H9 (cell line): ENCODE measurements at regions not wholly inside any gene's neighbourhood (a gene's known extent, or its start where the extent isn't known, plus 50 kb on each side); places are given as distances from the start of the nearest gene placed in this dataset.

Experiments used
- DNase-seq: peaks from one replicate; pipeline ENCODE4 v3.0.0-alpha.2; 2017
- H2AFZ ChIP-seq: one replicate; pipeline ENCODE4 v1.6.1; 2013; ENCODE audit warnings: mild to moderate bottlenecking, low read length, control low read depth, moderate library complexity
- H2AK5ac ChIP-seq: 2 replicates; pipeline ENCODE4 v1.6.1; 2013; ENCODE audit warnings: low read length, control low read depth, mixed read lengths; ENCODE audit not compliant: insufficient read length
- H2BK120ac ChIP-seq: one replicate; pipeline ENCODE4 v1.6.1; 2013; ENCODE audit warnings: low read depth, mild to moderate bottlenecking, low read length, control low read depth, inconsistent platforms; ENCODE audit not compliant: poor library complexity, severe bottlenecking
- H2BK12ac ChIP-seq: 2 replicates; pipeline ENCODE4 v1.6.1; 2013; ENCODE audit warnings: low read length, control low read depth, mixed read lengths, low read depth; ENCODE audit not compliant: insufficient read length
- H2BK15ac ChIP-seq: 2 replicates; pipeline ENCODE4 v1.6.1; 2013; ENCODE audit warnings: low read depth, low read length, control low read depth
- H2BK20ac ChIP-seq: one replicate; pipeline ENCODE4 v1.6.1; 2013; ENCODE audit warnings: low read depth, mild to moderate bottlenecking, low read length, control low read depth, inconsistent platforms; ENCODE audit not compliant: poor library complexity, severe bottlenecking
- H2BK5ac ChIP-seq: 2 replicates; pipeline ENCODE4 v1.6.1; 2013; ENCODE audit warnings: low read length, control low read depth, mixed read lengths; ENCODE audit not compliant: insufficient read length
- H3K14ac ChIP-seq: 2 replicates; pipeline ENCODE4 v1.6.1; 2013; ENCODE audit warnings: low read length, control low read depth; ENCODE audit not compliant: insufficient read depth
- H3K18ac ChIP-seq: 2 replicates; pipeline ENCODE4 v1.6.1; 2013; ENCODE audit warnings: low read depth, mild to moderate bottlenecking, mixed read lengths, low read length, control low read depth; ENCODE audit not compliant: insufficient read length
- H3K23ac ChIP-seq: 2 replicates; pipeline ENCODE4 v1.6.1; 2013; ENCODE audit warnings: low read length, control low read depth, mixed read lengths, low read depth; ENCODE audit not compliant: insufficient read length
- H3K23me2 ChIP-seq: 2 replicates; pipeline ENCODE4 v1.6.1; 2013; ENCODE audit warnings: low read depth, mild to moderate bottlenecking, mixed read lengths, low read length, control low read depth; ENCODE audit not compliant: insufficient read length, poor library complexity, severe bottlenecking
- H3K27ac ChIP-seq: 2 replicates; pipeline ENCODE4 v1.5.1; 2013; ENCODE audit warnings: low read length, control low read depth, mixed read lengths, low read depth; ENCODE audit not compliant: insufficient read length
- H3K27me3 ChIP-seq: 2 replicates; pipeline ENCODE4 v1.6.1; 2013; ENCODE audit warnings: low read length, control low read depth, inconsistent platforms; ENCODE audit not compliant: insufficient read depth
- H3K4ac ChIP-seq: 2 replicates; pipeline ENCODE4 v1.6.1; 2013; ENCODE audit warnings: low read depth, mild to moderate bottlenecking, control low read depth, inconsistent platforms, low read length, moderate library complexity
- H3K4me1 ChIP-seq: 2 replicates; pipeline ENCODE4 v1.6.1; 2013; ENCODE audit warnings: low read length, control low read depth, inconsistent platforms; ENCODE audit not compliant: insufficient read depth
- H3K4me2 ChIP-seq: 2 replicates; pipeline ENCODE4 v1.6.1; 2013; ENCODE audit warnings: low read length, control low read depth, mixed read lengths; ENCODE audit not compliant: insufficient read length, insufficient read depth
- H3K56ac ChIP-seq: 2 replicates; pipeline ENCODE4 v1.6.1; 2013; ENCODE audit warnings: low read depth, mild to moderate bottlenecking, mixed read lengths, low read length, control low read depth; ENCODE audit not compliant: insufficient read length
- H3K79me1 ChIP-seq: 2 replicates; pipeline ENCODE4 v1.6.1; 2013; ENCODE audit warnings: low read depth, mild to moderate bottlenecking, moderate library complexity, low read length, control low read depth, inconsistent platforms; ENCODE audit not compliant: insufficient read depth, poor library complexity, severe bottlenecking
- H3K79me2 ChIP-seq: 2 replicates; pipeline ENCODE4 v1.6.1; 2013; ENCODE audit warnings: low read length, control low read depth, inconsistent platforms; ENCODE audit not compliant: insufficient read depth
- H3K9ac ChIP-seq: 2 replicates; pipeline ENCODE4 v1.6.1; 2013; ENCODE audit warnings: low read length, control low read depth, mixed read lengths; ENCODE audit not compliant: insufficient read length; ENCODE audit errors: extremely low read depth
- H3K9me3 ChIP-seq: one replicate; pipeline ENCODE4 v1.6.1; 2013; ENCODE audit warnings: low read depth, low read length, inconsistent platforms; ENCODE audit not compliant: control insufficient read depth
- H3T11ph ChIP-seq: one replicate; pipeline ENCODE4 v1.6.1; 2013; ENCODE audit warnings: mild to moderate bottlenecking, low read length, control low read depth, inconsistent platforms
- H4K20me1 ChIP-seq: one replicate; pipeline ENCODE4 v1.6.1; 2013; ENCODE audit not compliant: control insufficient read depth, insufficient read length, insufficient read depth
- H4K5ac ChIP-seq: 2 replicates; pipeline ENCODE4 v1.6.1; 2013; ENCODE audit warnings: low read depth, mild to moderate bottlenecking, mixed read lengths, low read length, control low read depth; ENCODE audit not compliant: insufficient read length
- H4K8ac ChIP-seq: replicated peaks from 2 replicates; pipeline ENCODE4 v1.6.1; 2013; ENCODE audit warnings: low read length, control low read depth, mixed read lengths, low read depth; ENCODE audit not compliant: insufficient read length
- H4K91ac ChIP-seq: 2 replicates; pipeline ENCODE4 v1.6.1; 2013; ENCODE audit warnings: low read depth, mild to moderate bottlenecking, moderate library complexity, mixed read lengths, low read length, control low read depth; ENCODE audit not compliant: insufficient read length
- H3K27ac Mint-ChIP-seq, 3 experiments: 2 replicates in 2 of 3; 3 replicates in 1 of 3; pipeline ENCODE4 v1.8.0; 2020 to 2021; ENCODE audit warnings: mixed read lengths in 3 of 3, mild to moderate bottlenecking in 1 of 3, moderate library complexity in 1 of 3
- H3K27me3 Mint-ChIP-seq: 2 replicates; pipeline ENCODE4 v1.8.0; 2021; ENCODE audit warnings: low read depth, mild to moderate bottlenecking, moderate library complexity, mixed read lengths
- H3K36me3 Mint-ChIP-seq, 3 experiments: 2 replicates in 2 of 3; 3 replicates in 1 of 3; pipeline ENCODE4 v1.8.0; 2020 to 2021; ENCODE audit warnings: low read depth in 3 of 3, mixed read lengths in 3 of 3; ENCODE audit not compliant: insufficient read depth in 1 of 3
- H3K4me1 Mint-ChIP-seq, 2 experiments: 2 replicates each; pipeline ENCODE4 v1.8.0; 2020; ENCODE audit warnings: mixed read lengths in 2 of 2
- H3K4me3 Mint-ChIP-seq, 2 experiments: 2 replicates in 1 of 2; 3 replicates in 1 of 2; pipeline ENCODE4 v1.8.0; 2020 to 2021; ENCODE audit warnings: mild to moderate bottlenecking in 2 of 2, mixed read lengths in 2 of 2, moderate library complexity in 1 of 2
- H3K9me3 Mint-ChIP-seq, 2 experiments: 2 replicates in 1 of 2; 3 replicates in 1 of 2; pipeline ENCODE4 v1.8.0; 2020; ENCODE audit warnings: mild to moderate bottlenecking in 2 of 2, mixed read lengths in 2 of 2, moderate library complexity in 1 of 2
- CTCF ChIP-seq: fragments of 200-600 bp; sonication (generic); conservative IDR thresholded peaks from 3 replicates; pipeline ENCODE4 v1.8.0; 2021; ENCODE audit warnings: antibody characterized with exemption, mild to moderate bottlenecking
- WGBS: extraction: QIAGEN DNeasy Blood & Tissue Kit; methylation state at CpG from one replicate; pipeline ENCODE4 v1.1.7; 2013; ENCODE audit warnings: missing lambda C conversion rate, low lambda C conversion rate, mixed read lengths; ENCODE audit not compliant: insufficient read length; ENCODE audit errors: extremely low coverage; 5-methylcytosine and 5-hydroxymethylcytosine counted together

- no peak overlapping the region for H3K18ac ChIP-seq
- no peak overlapping the region for H4K5ac ChIP-seq
- H3K27ac Mint-ChIP-seq: no peak overlapping the region
- H3K9me3 Mint-ChIP-seq: peaks cover 6 to 11% of the 10 kb centered on the region in 2 experiments; a peak in 3 of 5 replicates
- H3K9me3 ChIP-seq: no peaks in the 10 kb centered on the region
- H2AK5ac ChIP-seq: no peak overlapping the region
- H3K23ac ChIP-seq: no peak overlapping the region
- no peaks in the 10 kb centered on the region for H3K23me2 ChIP-seq
- peaks cover 0 to 4% (median 2%) of the 10 kb centered on the region in 3 experiments; a peak in 3 of 7 replicates for H3K36me3 Mint-ChIP-seq
- H4K20me1 ChIP-seq: no peaks in the 10 kb centered on the region
- no peaks in the 10 kb centered on the region for H3K79me1 ChIP-seq
- WGBS: no CpG with 5 or more reads among the region's 1 CpG
- no peaks in the 10 kb centered on the region for H3K4me1 ChIP-seq
- no peak overlapping the region for H3K9ac ChIP-seq
- no peak overlapping the region for H2AFZ ChIP-seq
- H2BK20ac ChIP-seq: no peak overlapping the region
- no peak overlapping the region for H3T11ph ChIP-seq
- H2BK12ac ChIP-seq: no peak overlapping the region
- DNase-seq: no peak
- no peak overlapping the region for H3K14ac ChIP-seq
- no peak for TF ChIP-seq CTCF
- no peak overlapping the region for H3K27ac ChIP-seq
- no peak overlapping the region for H3K4me3 Mint-ChIP-seq
- no peak overlapping the region for H3K4me2 ChIP-seq
- H2BK120ac ChIP-seq: no peak overlapping the region
- no peak overlapping the region for H4K91ac ChIP-seq
- H3K79me2 ChIP-seq: no peaks in the 10 kb centered on the region
- H4K8ac ChIP-seq: no peak overlapping the region
- H3K4ac ChIP-seq: no peak overlapping the region
- H3K27me3 ChIP-seq: no peaks in the 10 kb centered on the region
- no peak overlapping the region for H2BK5ac ChIP-seq
- H3K4me1 Mint-ChIP-seq: 0 out of 4 replicates have a peak, but pooled peaks cover 0 to 2% of the 10 kb centered on the region in 2 experiments
- no peak overlapping the region for H2BK15ac ChIP-seq
- no peak overlapping the region for H3K56ac ChIP-seq
- no peaks in the 10 kb centered on the region; the same call in 1 of the 2 replicates for H3K27me3 Mint-ChIP-seq
Observed at GRCh38 chr12:45498645-45499044, 230.9 kb upstream of the ARID2 start.
